ENCODE measurements at regions not wholly inside any gene's neighbourhood (a gene's known extent, or its start where the extent isn't known, plus 50 kb on each side); places are given as distances from the start of the nearest gene placed in this dataset.

GRCh38 chr17:63240106-63240505, 206.0 kb downstream of the CYB561 start:
- no peak overlapping the region for H3K4me3 ChIP-seq (ENCODE audit: low read length)
- no peak for TF ChIP-seq CTCF (IDR thresholded peaks at IDR 0.05; ENCODE audit: low read depth, low read length)
- no peak for TF ChIP-seq EZH2phosphoT487 (IDR thresholded peaks at IDR 0.05; ENCODE audit: low read depth)
- H3K9ac ChIP-seq (ENCODE audit: low read length) = no peak overlapping the region
- peaks cover 4% of the 10 kb centered on the region for H3K36me3 ChIP-seq (replicated peaks; ENCODE audit: low read depth, low read length)
- no peak overlapping the region for H3K4me2 ChIP-seq (ENCODE audit: low read length)
- no peak overlapping the region for H2AFZ ChIP-seq (ENCODE audit: low read depth, low read length)
- H4K20me1 ChIP-seq (ENCODE audit: insufficient read depth, low read length) = no peaks in the 10 kb centered on the region
- H3K27ac ChIP-seq (ENCODE audit: low read length) = no peak overlapping the region
- no peaks in the 10 kb centered on the region for H3K79me2 ChIP-seq (ENCODE audit: low read length)
- H3K9me3 ChIP-seq (ENCODE audit: insufficient read depth, low read length) = no peaks in the 10 kb centered on the region
- H3K4me1 ChIP-seq (ENCODE audit: low read length) = peaks cover 8% of the 10 kb centered on the region
- no peaks in the 10 kb centered on the region for H3K27me3 ChIP-seq (ENCODE audit: low read depth, low read length)

DNA sequence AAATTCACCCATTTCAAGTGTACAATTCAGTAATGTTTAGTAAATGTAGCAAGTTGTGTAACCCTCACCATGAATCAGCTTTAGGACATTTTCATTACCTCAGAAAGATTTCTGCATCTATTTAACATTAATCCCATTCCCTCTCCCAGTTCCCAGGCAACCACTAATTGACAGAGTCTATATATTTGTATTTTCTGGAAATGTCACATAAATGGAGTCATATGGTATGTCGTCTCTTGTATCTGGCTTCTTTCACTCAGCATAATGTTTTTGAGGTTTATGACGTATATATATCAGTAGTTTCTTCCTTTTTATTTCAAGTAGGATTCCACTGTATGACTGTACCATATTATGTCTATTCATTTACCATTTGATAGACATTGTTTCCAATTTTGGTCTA, 199.8 kb downstream of the CYB561 start:
- H3K27ac ChIP-seq (ENCODE audit: low read length) = no peak overlapping the region
- no peaks in the 10 kb centered on the region for H3K27me3 ChIP-seq (ENCODE audit: low read depth, low read length)
- H2AFZ ChIP-seq (ENCODE audit: low read depth, low read length) = no peak overlapping the region
- no peaks in the 10 kb centered on the region for H3K79me2 ChIP-seq (ENCODE audit: low read length)
- H4K20me1 ChIP-seq (ENCODE audit: insufficient read depth, low read length) = no peaks in the 10 kb centered on the region
- H3K9me3 ChIP-seq (ENCODE audit: insufficient read depth, low read length) = no peaks in the 10 kb centered on the region
- peaks cover 4% of the 10 kb centered on the region for H3K36me3 ChIP-seq (replicated peaks; ENCODE audit: low read depth, low read length)
- no peak overlapping the region for H3K4me3 ChIP-seq (ENCODE audit: low read length)
- H3K9ac ChIP-seq (ENCODE audit: low read length) = no peak overlapping the region
- no peaks in the 10 kb centered on the region for H3K4me1 ChIP-seq (ENCODE audit: low read length)
- no peak overlapping the region for H3K4me2 ChIP-seq (ENCODE audit: low read length)
- no peak for TF ChIP-seq EZH2phosphoT487 (IDR thresholded peaks at IDR 0.05; ENCODE audit: low read depth)
- no peak for TF ChIP-seq CTCF (IDR thresholded peaks at IDR 0.05; ENCODE audit: low read depth, low read length)

DNA sequence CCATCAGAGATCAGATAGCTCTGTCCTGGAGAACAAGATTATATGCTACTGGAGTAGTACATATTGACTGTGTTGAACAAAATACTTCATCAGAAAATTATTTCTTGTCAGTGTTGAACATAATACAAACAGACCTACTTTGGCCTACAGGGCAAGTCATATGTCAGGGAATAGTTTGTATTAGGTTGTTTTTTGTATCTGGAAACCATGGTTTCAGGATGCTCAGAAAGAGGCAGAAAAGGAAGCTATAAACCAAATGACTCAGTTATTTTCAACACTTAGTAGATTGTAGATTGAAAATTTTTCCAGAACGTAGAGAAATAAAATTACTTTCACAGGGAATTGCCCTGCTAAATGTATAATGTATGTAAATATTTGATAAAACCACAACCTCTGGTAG, 198.4 kb downstream of the CYB561 start:
- no peak overlapping the region for H3K27ac ChIP-seq (ENCODE audit: low read length)
- no peak overlapping the region for H3K9ac ChIP-seq (ENCODE audit: low read length)
- no peak overlapping the region for H3K4me2 ChIP-seq (ENCODE audit: low read length)

GRCh38 chr17:63249256-63250004, 196.7 kb downstream of the CYB561 start:
- Histone ChIP-seq H2AFZ (ENCODE audit: low read depth, low read length) (0 out of 2 replicates have a peak overlapping the region, but pooled peaks have one; percentile 41), H3K27ac (ENCODE audit: low read length) (no peak overlapping the region), H3K27me3 (ENCODE audit: low read depth, low read length) (no peaks in the 10 kb centered on the region), H3K4me2 (ENCODE audit: low read length) (no peak overlapping the region), H3K79me2 (ENCODE audit: low read length) (no peaks in the 10 kb centered on the region), H3K36me3 (replicated peaks; ENCODE audit: low read depth, low read length) (peaks cover under 1% of the 10 kb centered on the region), H3K4me3 (ENCODE audit: low read length) (no peak overlapping the region), H3K4me1 (ENCODE audit: low read length) (no peaks in the 10 kb centered on the region), H3K9me3 (ENCODE audit: insufficient read depth, low read length) (no peaks in the 10 kb centered on the region), H3K9ac (ENCODE audit: low read length) (no peak overlapping the region), H4K20me1 (ENCODE audit: insufficient read depth, low read length) (no peaks in the 10 kb centered on the region)
- no peak for TF ChIP-seq EZH2phosphoT487 (IDR thresholded peaks at IDR 0.05; ENCODE audit: low read depth)
- TF ChIP-seq CTCF (IDR thresholded peaks at IDR 0.05; ENCODE audit: low read depth, low read length) = no peak

More for the DNA sequence above, 198.4 kb downstream of the CYB561 start:
- no peaks in the 10 kb centered on the region for H3K4me1 ChIP-seq (ENCODE audit: low read length)
- H3K36me3 ChIP-seq (replicated peaks; ENCODE audit: low read depth, low read length) = peaks cover 4% of the 10 kb centered on the region
- no peak overlapping the region for H2AFZ ChIP-seq (ENCODE audit: low read depth, low read length)
- H3K9me3 ChIP-seq (ENCODE audit: insufficient read depth, low read length) = no peaks in the 10 kb centered on the region
- H3K79me2 ChIP-seq (ENCODE audit: low read length) = no peaks in the 10 kb centered on the region
- H3K27me3 ChIP-seq (ENCODE audit: low read depth, low read length) = no peaks in the 10 kb centered on the region
- no peaks in the 10 kb centered on the region for H4K20me1 ChIP-seq (ENCODE audit: insufficient read depth, low read length)
- H3K4me3 ChIP-seq (ENCODE audit: low read length) = no peak overlapping the region
- no peak for TF ChIP-seq CTCF (IDR thresholded peaks at IDR 0.05; ENCODE audit: low read depth, low read length)
- TF ChIP-seq EZH2phosphoT487 (IDR thresholded peaks at IDR 0.05; ENCODE audit: low read depth) = no peak

Measured in OCI-LY3 (cell line).